ENCODE measurements at regions not wholly inside any gene's neighbourhood (a gene's known extent, or its start where the extent isn't known, plus 50 kb on each side); places are given as distances from the start of the nearest gene placed in this dataset.
"Not testable (repeated sequence)": the region's sequence is repeated elsewhere in the genome, so short reads cannot be mapped to it uniquely, and the experiment has no call there.

- DNase-seq (ENCODE audit: low spot score), result no peak
Observed at GRCh38 chr1:68868606-68869005, 371.7 kb upstream of the DEPDC1 start.

- DNase-seq (ENCODE audit: low spot score), result no peak
Observed at GRCh38 chr1:68873144-68873543, 376.3 kb upstream of the DEPDC1 start.

GRCh38 chr1:68881330-68882194 lies 384.7 kb upstream of the DEPDC1 start:
- not testable (repeated sequence) for DNase-seq (ENCODE audit: low spot score)

- DNase-seq (ENCODE audit: low spot score), result no peak
Observed at GRCh38 chr1:68889471-68889870, 392.6 kb upstream of the DEPDC1 start.

- DNase-seq (ENCODE audit: low spot score), result no peak
Observed at GRCh38 chr1:68890736-68891135, 393.9 kb upstream of the DEPDC1 start.

- DNase-seq (ENCODE audit: low spot score), result peak; percentile 77
Observed at GRCh38 chr1:68904477-68904876, 407.6 kb upstream of the DEPDC1 start.

- DNase-seq (ENCODE audit: low spot score), result no peak
Observed at GRCh38 chr1:68906431-68906830, 409.5 kb upstream of the DEPDC1 start.

GRCh38 chr1:68907491-68907890 lies 410.6 kb upstream of the DEPDC1 start:
- no peak for DNase-seq (ENCODE audit: low spot score)

- no peak for DNase-seq (ENCODE audit: low spot score)
Observed at GRCh38 chr1:68908316-68908715, 411.4 kb upstream of the DEPDC1 start.

GRCh38 chr1:68916221-68916902 lies 419.5 kb upstream of the DEPDC1 start:
- peak; percentile 20 for DNase-seq (ENCODE audit: low spot score)

GRCh38 chr1:68917456-68917855 lies 420.6 kb upstream of the DEPDC1 start:
- no peak for DNase-seq (ENCODE audit: low spot score)

GRCh38 chr1:68918563-68918962 lies 421.7 kb upstream of the DEPDC1 start:
- no peak for DNase-seq (ENCODE audit: low spot score)

- DNase-seq (ENCODE audit: low spot score), result no peak
Observed at GRCh38 chr1:68919075-68919474, 422.2 kb upstream of the DEPDC1 start.

- not testable (repeated sequence) for DNase-seq (ENCODE audit: low spot score)
Observed at GRCh38 chr1:68923475-68924088, 426.7 kb upstream of the DEPDC1 start.

- DNase-seq (ENCODE audit: low spot score), result no peak
Observed at GRCh38 chr1:68930101-68930500, 433.2 kb upstream of the DEPDC1 start.

GRCh38 chr1:68936530-68936929 lies 439.6 kb upstream of the DEPDC1 start:
- no peak for DNase-seq (ENCODE audit: low spot score)

GRCh38 chr1:68938051-68938666 lies 441.3 kb upstream of the DEPDC1 start:
- DNase-seq (ENCODE audit: low spot score), result peak; percentile 74

GRCh38 chr1:68950036-68950435 lies 453.2 kb upstream of the DEPDC1 start:
- no peak for DNase-seq (ENCODE audit: low spot score)

GRCh38 chr1:68953311-68953710 lies 456.4 kb upstream of the DEPDC1 start:
- no peak for DNase-seq (ENCODE audit: low spot score)

GRCh38 chr1:68954841-68955240 lies 458.0 kb upstream of the DEPDC1 start:
- DNase-seq (ENCODE audit: low spot score), result no peak

GRCh38 chr1:68955424-68955823 lies 458.5 kb upstream of the DEPDC1 start:
- DNase-seq (ENCODE audit: low spot score), result no peak

GRCh38 chr1:68958958-68959357 lies 462.1 kb upstream of the DEPDC1 start:
- no peak for DNase-seq (ENCODE audit: low spot score)
